ENCODE measurements at regions not wholly inside any gene's neighbourhood (a gene's known extent, or its start where the extent isn't known, plus 50 kb on each side); places are given as distances from the start of the nearest gene placed in this dataset.

GRCh38 chr17:73754886-73755400, 110.7 kb upstream of the SDK2 start:
- TF ChIP-seq CTCF (IDR thresholded peaks at IDR 0.05) (no peak), POLR2AphosphoS5 (IDR thresholded peaks at IDR 0.05) (no peak)
